SK-N-SH (cell line): ENCODE measurements at regions not wholly inside any gene's neighbourhood (a gene's known extent, or its start where the extent isn't known, plus 50 kb on each side); places are given as distances from the start of the nearest gene placed in this dataset.

Experiments used
- CTCF ChIA-PET: fragments of 300-600, 350-600 bp; formaldehyde crosslinking; extraction: SDS; loops from one replicate; lab custom pipeline; 2021; lab: Yijun Ruan, JAX
- POLR2A ChIA-PET: fragments of 350-600 bp; sonication (Branson Sonifier 250); formaldehyde crosslinking; extraction: SDS; loops from one replicate; lab custom pipeline; 2020; ENCODE audit warnings: antibody characterized with exemption, inconsistent platforms; lab: Yijun Ruan, JAX
- DNase-seq: peaks from one replicate; pipeline ENCODE4 v3.0.0; 2012
- H2AFZ ChIP-seq: fragments of 200-600 bp; sonication (generic); 2 replicates; pipeline ENCODE4 v1.8.1; 2016; ENCODE audit warnings: antibody characterized with exemption, mild to moderate bottlenecking, low read depth
- H3F3A ChIP-seq: fragments of 200-600 bp; sonication (generic); replicated peaks from 2 replicates; pipeline ENCODE3; 2016; ENCODE audit warnings: antibody characterized with exemption, mild to moderate bottlenecking; ENCODE audit not compliant: insufficient read depth
- H3K27ac ChIP-seq, 2 experiments: fragments of 200-500 bp in 1 of 2; fragments of 200-600 bp in 1 of 2; sonication (Bioruptor generic) in 1 of 2; sonication (generic), shearing (Covaris generic) in 1 of 2; 2 replicates each; pipeline versions ENCODE4 v1.5.1 to v1.6.1; 2014 to 2016; ENCODE audit warnings: low read depth in 2 of 2, inconsistent platforms in 1 of 2, low read length in 1 of 2, mild to moderate bottlenecking in 1 of 2, mixed read lengths in 1 of 2
- H3K27me3 ChIP-seq: fragments of 200-600 bp; sonication (generic), shearing (Covaris generic); 2 replicates; pipeline ENCODE4 v1.6.1; 2016; ENCODE audit warnings: mixed run types; ENCODE audit not compliant: insufficient read depth
- H3K36me3 ChIP-seq, 2 experiments: fragments of 200-500 bp in 1 of 2; fragments of 200-600 bp in 1 of 2; sonication (Bioruptor generic) in 1 of 2; sonication (generic) in 1 of 2; replicated peaks in 1 of 2; 2 replicates each; pipeline versions ENCODE3 to v1.5.1; 2014 to 2016; ENCODE audit warnings: low read length in 1 of 2, mild to moderate bottlenecking in 1 of 2; ENCODE audit not compliant: insufficient read depth in 2 of 2, control insufficient read depth in 1 of 2
- H3K4me1 ChIP-seq, 2 experiments: fragments of 200-500 bp in 1 of 2; fragments of 200-600 bp in 1 of 2; sonication (Bioruptor generic) in 1 of 2; sonication (generic), shearing (Covaris generic) in 1 of 2; 2 replicates each; pipeline versions ENCODE4 v1.5.1 to v1.6.1; 2014 to 2016; ENCODE audit warnings: low read depth in 1 of 2, low read length in 1 of 2, mixed run types in 1 of 2; ENCODE audit not compliant: insufficient read depth in 2 of 2, control insufficient read depth in 1 of 2
- H3K4me2 ChIP-seq: fragments of 200-600 bp; sonication (generic), shearing (Covaris generic); 2 replicates; pipeline ENCODE4 v1.6.1; 2017; ENCODE audit warnings: mixed run types
- H3K4me3 ChIP-seq, 2 experiments: fragments of 200-500 bp in 1 of 2; fragments of 200-600 bp in 1 of 2; sonication (Bioruptor generic) in 1 of 2; sonication (generic), shearing (Covaris generic) in 1 of 2; 2 replicates each; pipeline versions ENCODE4 v1.5.1 to v1.8.1; 2014 to 2016; ENCODE audit warnings: low read depth in 2 of 2, inconsistent platforms in 1 of 2, low read length in 1 of 2, mild to moderate bottlenecking in 1 of 2, mixed read lengths in 1 of 2, moderate library complexity in 1 of 2
- H3K79me2 ChIP-seq: fragments of 200-600 bp; sonication (generic); 2 replicates; pipeline ENCODE4 v1.8.1; 2017; ENCODE audit warnings: mild to moderate bottlenecking; ENCODE audit not compliant: insufficient read depth
- H3K9ac ChIP-seq: fragments of 200-600 bp; sonication (generic); 2 replicates; pipeline ENCODE4 v1.6.1; 2017; ENCODE audit warnings: mixed run types
- H3K9me2 ChIP-seq: fragments of 200-600 bp; sonication (generic); 2 replicates; pipeline ENCODE4 v1.6.1; 2017; ENCODE audit warnings: mixed run types
- H3K9me3 ChIP-seq: fragments of 200-600 bp; sonication (generic); 2 replicates; pipeline ENCODE4 v1.6.1; 2017; ENCODE audit warnings: mixed run types, mild to moderate bottlenecking, moderate library complexity
- H4K20me1 ChIP-seq: fragments of 200-600 bp; sonication (generic); 2 replicates; pipeline ENCODE4 v1.6.1; 2017; ENCODE audit warnings: mild to moderate bottlenecking, mixed run types; ENCODE audit not compliant: insufficient read depth
- CHD2 ChIP-seq: fragments of 150-350 bp; IDR thresholded peaks from 2 replicates; pipeline ENCODE4 v1.6.1; 2018; ENCODE audit warnings: low read length; ENCODE audit not compliant: partially characterized antibody
- ELF1 ChIP-seq: IDR thresholded peaks from 2 replicates; pipeline ENCODE4 v1.4.0; 2012
- EP300 ChIP-seq, 2 experiments: IDR thresholded peaks; 2 replicates each; pipeline versions ENCODE4 v1.4.0 to v1.6.1; 2012; ENCODE audit warnings: borderline replicate concordance in 1 of 2, low read depth in 1 of 2, low read length in 1 of 2
- EZH2phosphoT487 ChIP-seq: fragments of 200-600 bp; sonication (generic); IDR thresholded peaks from 2 replicates; pipeline ENCODE4 v1.6.1; 2017; ENCODE audit warnings: low read depth, mixed run types, mild to moderate bottlenecking, antibody characterized with exemption, moderate library complexity, borderline replicate concordance
- FOSL2 ChIP-seq: IDR thresholded peaks from 2 replicates; pipeline ENCODE4 v1.4.0; 2012; ENCODE audit warnings: low read depth, mild to moderate bottlenecking, moderate library complexity, borderline replicate concordance
- FOXJ3 ChIP-seq: sonication (generic); formaldehyde crosslinking; IDR thresholded peaks from 2 replicates; pipeline ENCODE4 v1.5.1; 2020; ENCODE audit warnings: mild to moderate bottlenecking, missing genetic modification reagents
- FOXM1 ChIP-seq: IDR thresholded peaks from 2 replicates; pipeline ENCODE4 v1.4.0; 2012; ENCODE audit warnings: low read depth, mild to moderate bottlenecking
- GABPA ChIP-seq: IDR thresholded peaks from 2 replicates; pipeline ENCODE4 v1.4.0; 2012; ENCODE audit warnings: low read depth, mild to moderate bottlenecking
- JUND ChIP-seq: IDR thresholded peaks from 2 replicates; pipeline ENCODE4 v1.4.0; 2012
- MEF2A ChIP-seq: IDR thresholded peaks from 2 replicates; pipeline ENCODE4 v1.4.0; 2012; ENCODE audit warnings: low read depth, borderline replicate concordance
- NFIC ChIP-seq: IDR thresholded peaks from 2 replicates; pipeline ENCODE4 v1.4.0; 2012; ENCODE audit warnings: borderline replicate concordance
- POLR2AphosphoS5 ChIP-seq: IDR thresholded peaks from 2 replicates; pipeline ENCODE4 v1.6.1; 2012; ENCODE audit warnings: low read depth, low read length
- RAD21 ChIP-seq: IDR thresholded peaks from 2 replicates; pipeline ENCODE4 v1.6.1; 2012; ENCODE audit warnings: mild to moderate bottlenecking, low read length
- REST ChIP-seq: IDR thresholded peaks from 2 replicates; pipeline ENCODE4 v1.6.1; 2012; ENCODE audit warnings: mild to moderate bottlenecking, low read depth, low read length, moderate library complexity
- RFX5 ChIP-seq: IDR thresholded peaks from 2 replicates; pipeline ENCODE4 v1.6.1; 2012; ENCODE audit warnings: mild to moderate bottlenecking, improper control_type of control experiment, low read length
- RXRA ChIP-seq: IDR thresholded peaks from 2 replicates; pipeline ENCODE4 v1.4.0; 2012; ENCODE audit warnings: low read depth, mild to moderate bottlenecking, borderline replicate concordance
- TEAD4 ChIP-seq: IDR thresholded peaks from 2 replicates; pipeline ENCODE4 v1.4.0; 2012; ENCODE audit warnings: mild to moderate bottlenecking, borderline replicate concordance; ENCODE audit not compliant: insufficient read depth
- USF2 ChIP-seq: fragments of 150-350 bp; IDR thresholded peaks from 2 replicates; pipeline ENCODE4 v1.6.1; 2017; ENCODE audit warnings: antibody characterized with exemption, low read length, low read depth, borderline replicate concordance
- YY1 ChIP-seq: IDR thresholded peaks from 2 replicates; pipeline ENCODE4 v1.4.0; 2012; ENCODE audit warnings: low read depth, mild to moderate bottlenecking

- Histone ChIP-seq H3K27ac (no peak overlapping the region), H3K4me2 (no peak overlapping the region), H3K36me3 (no peaks in the 10 kb centered on the region), H3F3A (no peaks in the 10 kb centered on the region), H3K4me3 (no peak overlapping the region), H3K27me3 (no peaks in the 10 kb centered on the region), H3K4me1 (no peaks in the 10 kb centered on the region), H3K79me2 (no peaks in the 10 kb centered on the region), H2AFZ (no peak overlapping the region), H4K20me1 (no peaks in the 10 kb centered on the region), H3K9me3 (0 out of 2 replicates have a peak, but pooled peaks cover 9% of the 10 kb centered on the region), H3K9ac (no peak overlapping the region), H3K9me2 (no peaks in the 10 kb centered on the region)
- POLR2A ChIA-PET: no interaction called here
- TF ChIP-seq MEF2A: no peak
- no peak for TF ChIP-seq NFIC
- no peak for TF ChIP-seq USF2
- TF ChIP-seq ELF1: no peak
- TF ChIP-seq YY1: no peak
- TF ChIP-seq REST: no peak
- no peak for TF ChIP-seq JUND
- TF ChIP-seq FOXM1: no peak
- TF ChIP-seq CHD2: no peak
- no peak for TF ChIP-seq FOXJ3 (CRISPR knock-in tag)
- no peak for TF ChIP-seq RAD21
- TF ChIP-seq GABPA: no peak
- TF ChIP-seq POLR2AphosphoS5: no peak
- TF ChIP-seq RFX5: no peak
- TF ChIP-seq RXRA: no peak
- TF ChIP-seq EZH2phosphoT487: no peak
- no peak for TF ChIP-seq EP300 (IDR thresholded peaks at IDR 0.05; ENCODE audit: borderline replicate concordance in 1 of 2, low read depth in 1 of 2, low read length in 1 of 2)
- TF ChIP-seq TEAD4: no peak
- TF ChIP-seq FOSL2: no peak
- DNase-seq: no peak
- CTCF ChIA-PET: no interaction called here
Measured at GRCh38 chr1:29993950-29994349, 729.4 kb downstream of the MATN1 start.
